ENCODE measurements at regions not wholly inside any gene's neighbourhood (a gene's known extent, or its start where the extent isn't known, plus 50 kb on each side); places are given as distances from the start of the nearest gene placed in this dataset.

- DNase-seq, result no peak
- Histone ChIP-seq H3K27me3 (ENCODE audit: control insufficient read depth, insufficient read depth, low read length) (peaks cover 2% of the 10 kb centered on the region), H3K4me1 (ENCODE audit: control insufficient read depth, insufficient read depth, low read length, poor library complexity, severe bottlenecking) (no peaks in the 10 kb centered on the region), H3K9me3 (ENCODE audit: control insufficient read depth in 2 of 2, low read length in 2 of 2) (no peaks in the 10 kb centered on the region), H3K4me3 (ENCODE audit: low read depth, low read length) (no peak overlapping the region), H3K27ac (ENCODE audit: insufficient read depth, low read length, poor library complexity, severe bottlenecking) (no peak overlapping the region), H3K36me3 (ENCODE audit: control insufficient read depth, insufficient read depth, low read length) (no peaks in the 10 kb centered on the region)
- no peak overlapping the region for H3K27ac Mint-ChIP-seq
- H3K4me1 Mint-ChIP-seq, result peaks cover 0 to 2% (median under 1%) of the 10 kb centered on the region in 4 donors
- no peaks in the 10 kb centered on the region for H3K36me3 Mint-ChIP-seq
- no peak for ATAC-seq (ENCODE audit: low read depth in 2 of 2)
- H3K4me3 Mint-ChIP-seq, result no peak overlapping the region
- H3K27me3 Mint-ChIP-seq, result peaks cover 3% of the 10 kb centered on the region
- no peaks in the 10 kb centered on the region for H3K9me3 Mint-ChIP-seq
Measured at GRCh38 chr5:108641596-108641995, 106.1 kb upstream of the FER start.

- peaks cover 2% of the 10 kb centered on the region for H3K27me3 ChIP-seq (ENCODE audit: control insufficient read depth, insufficient read depth, low read length)
- H3K9me3 ChIP-seq (ENCODE audit: control insufficient read depth in 2 of 2, low read length in 2 of 2), result no peaks in the 10 kb centered on the region
- H3K4me3 ChIP-seq (ENCODE audit: low read depth, low read length), result no peak overlapping the region
- DNase-seq (no peak), ATAC-seq (ENCODE audit: low read depth in 2 of 2) (no peak)
- peaks cover 0 to 2% (median under 1%) of the 10 kb centered on the region in 4 donors for H3K4me1 Mint-ChIP-seq
- H3K4me1 ChIP-seq (ENCODE audit: control insufficient read depth, insufficient read depth, low read length, poor library complexity, severe bottlenecking), result no peaks in the 10 kb centered on the region
- no peaks in the 10 kb centered on the region for H3K36me3 Mint-ChIP-seq
- no peaks in the 10 kb centered on the region for H3K36me3 ChIP-seq (ENCODE audit: control insufficient read depth, insufficient read depth, low read length)
- H3K27ac ChIP-seq (ENCODE audit: insufficient read depth, low read length, poor library complexity, severe bottlenecking), result no peak overlapping the region
- H3K27me3 Mint-ChIP-seq, result no peaks in the 10 kb centered on the region
- H3K27ac Mint-ChIP-seq, result no peak overlapping the region
- H3K9me3 Mint-ChIP-seq, result no peaks in the 10 kb centered on the region
- H3K4me3 Mint-ChIP-seq, result no peak overlapping the region
Measured at GRCh38 chr5:108639366-108639765, 108.3 kb upstream of the FER start.

- H3K4me1 ChIP-seq (ENCODE audit: control insufficient read depth, insufficient read depth, low read length, poor library complexity, severe bottlenecking), result no peaks in the 10 kb centered on the region
- no peak overlapping the region for H3K27ac Mint-ChIP-seq
- H3K4me1 Mint-ChIP-seq, result peaks cover 0 to 2% (median under 1%) of the 10 kb centered on the region in 4 donors
- no peaks in the 10 kb centered on the region for H3K36me3 ChIP-seq (ENCODE audit: control insufficient read depth, insufficient read depth, low read length)
- H3K36me3 Mint-ChIP-seq, result no peaks in the 10 kb centered on the region
- H3K27me3 Mint-ChIP-seq, result no peaks in the 10 kb centered on the region
- H3K4me3 ChIP-seq (ENCODE audit: low read depth, low read length), result no peak overlapping the region
- peaks cover 2% of the 10 kb centered on the region for H3K27me3 ChIP-seq (ENCODE audit: control insufficient read depth, insufficient read depth, low read length)
- H3K9me3 Mint-ChIP-seq, result no peaks in the 10 kb centered on the region
- H3K4me3 Mint-ChIP-seq, result no peak overlapping the region
- ATAC-seq (ENCODE audit: low read depth in 2 of 2), result no peak
- no peak overlapping the region for H3K27ac ChIP-seq (ENCODE audit: insufficient read depth, low read length, poor library complexity, severe bottlenecking)
- H3K9me3 ChIP-seq (ENCODE audit: control insufficient read depth in 2 of 2, low read length in 2 of 2), result no peaks in the 10 kb centered on the region
- DNase-seq, result no peak
Measured at GRCh38 chr5:108638021-108638420, 109.7 kb upstream of the FER start.

GRCh38 chr5:108637134-108637533 is 110.6 kb upstream of the FER start:
- DNase-seq (no peak), ATAC-seq (ENCODE audit: low read depth in 2 of 2) (no peak)
- H3K36me3 ChIP-seq (ENCODE audit: control insufficient read depth, insufficient read depth, low read length), result no peaks in the 10 kb centered on the region
- no peak overlapping the region for H3K4me3 ChIP-seq (ENCODE audit: low read depth, low read length)
- no peaks in the 10 kb centered on the region for H3K4me1 ChIP-seq (ENCODE audit: control insufficient read depth, insufficient read depth, low read length, poor library complexity, severe bottlenecking)
- peaks cover 2% of the 10 kb centered on the region for H3K27me3 ChIP-seq (ENCODE audit: control insufficient read depth, insufficient read depth, low read length)
- Mint-ChIP-seq H3K4me3 (no peak overlapping the region), H3K4me1 (peaks cover 0 to under 1% (median under 1%) of the 10 kb centered on the region in 4 donors), H3K27ac (no peak overlapping the region), H3K27me3 (no peaks in the 10 kb centered on the region), H3K9me3 (no peaks in the 10 kb centered on the region), H3K36me3 (no peaks in the 10 kb centered on the region)
- no peaks in the 10 kb centered on the region for H3K9me3 ChIP-seq (ENCODE audit: control insufficient read depth in 2 of 2, low read length in 2 of 2)
- no peak overlapping the region for H3K27ac ChIP-seq (ENCODE audit: insufficient read depth, low read length, poor library complexity, severe bottlenecking)

GRCh38 chr5:108636135-108636853 is 111.4 kb upstream of the FER start:
- Histone ChIP-seq H3K4me3 (ENCODE audit: low read depth, low read length) (no peak overlapping the region), H3K9me3 (ENCODE audit: control insufficient read depth in 2 of 2, low read length in 2 of 2) (no peaks in the 10 kb centered on the region), H3K27me3 (ENCODE audit: control insufficient read depth, insufficient read depth, low read length) (peaks cover 2% of the 10 kb centered on the region), H3K27ac (ENCODE audit: insufficient read depth, low read length, poor library complexity, severe bottlenecking) (no peak overlapping the region), H3K36me3 (ENCODE audit: control insufficient read depth, insufficient read depth, low read length) (no peaks in the 10 kb centered on the region), H3K4me1 (ENCODE audit: control insufficient read depth, insufficient read depth, low read length, poor library complexity, severe bottlenecking) (no peaks in the 10 kb centered on the region)
- DNase-seq (no peak), ATAC-seq (ENCODE audit: low read depth in 2 of 2) (no peak)
- no peaks in the 10 kb centered on the region for H3K27me3 Mint-ChIP-seq
- H3K4me1 Mint-ChIP-seq, result no peaks in the 10 kb centered on the region
- H3K4me3 Mint-ChIP-seq, result no peak overlapping the region
- H3K9me3 Mint-ChIP-seq, result no peaks in the 10 kb centered on the region
- no peak overlapping the region for H3K27ac Mint-ChIP-seq
- H3K36me3 Mint-ChIP-seq, result no peaks in the 10 kb centered on the region

GRCh38 chr5:108634617-108635288 is 112.9 kb upstream of the FER start:
- Mint-ChIP-seq H3K36me3 (no peaks in the 10 kb centered on the region), H3K4me1 (no peaks in the 10 kb centered on the region), H3K4me3 (no peak overlapping the region), H3K9me3 (no peaks in the 10 kb centered on the region), H3K27me3 (no peaks in the 10 kb centered on the region), H3K27ac (no peak overlapping the region)
- Histone ChIP-seq H3K4me3 (ENCODE audit: low read depth, low read length) (no peak overlapping the region), H3K36me3 (ENCODE audit: control insufficient read depth, insufficient read depth, low read length) (no peaks in the 10 kb centered on the region), H3K27me3 (ENCODE audit: control insufficient read depth, insufficient read depth, low read length) (peaks cover 2% of the 10 kb centered on the region), H3K27ac (ENCODE audit: insufficient read depth, low read length, poor library complexity, severe bottlenecking) (no peak overlapping the region), H3K4me1 (ENCODE audit: control insufficient read depth, insufficient read depth, low read length, poor library complexity, severe bottlenecking) (no peaks in the 10 kb centered on the region), H3K9me3 (ENCODE audit: control insufficient read depth in 2 of 2, low read length in 2 of 2) (no peaks in the 10 kb centered on the region)
- DNase-seq, result no peak
- ATAC-seq (ENCODE audit: low read depth in 2 of 2), result no peak

- H3K9me3 ChIP-seq (ENCODE audit: control insufficient read depth in 2 of 2, low read length in 2 of 2), result no peaks in the 10 kb centered on the region
- H3K4me3 ChIP-seq (ENCODE audit: low read depth, low read length), result no peak overlapping the region
- no peaks in the 10 kb centered on the region for H3K9me3 Mint-ChIP-seq
- ATAC-seq (ENCODE audit: low read depth in 2 of 2) (no peak), DNase-seq (no peak)
- peaks cover 2% of the 10 kb centered on the region for H3K27me3 ChIP-seq (ENCODE audit: control insufficient read depth, insufficient read depth, low read length)
- H3K27ac ChIP-seq (ENCODE audit: insufficient read depth, low read length, poor library complexity, severe bottlenecking), result no peak overlapping the region
- no peaks in the 10 kb centered on the region for H3K36me3 ChIP-seq (ENCODE audit: control insufficient read depth, insufficient read depth, low read length)
- H3K4me3 Mint-ChIP-seq, result no peak overlapping the region
- no peaks in the 10 kb centered on the region for H3K4me1 ChIP-seq (ENCODE audit: control insufficient read depth, insufficient read depth, low read length, poor library complexity, severe bottlenecking)
- H3K36me3 Mint-ChIP-seq, result no peaks in the 10 kb centered on the region
- H3K27ac Mint-ChIP-seq, result no peak overlapping the region
- H3K4me1 Mint-ChIP-seq, result no peaks in the 10 kb centered on the region
- H3K27me3 Mint-ChIP-seq, result no peaks in the 10 kb centered on the region
Measured at GRCh38 chr5:108634010-108634616, 113.6 kb upstream of the FER start.
